Stimulated activated CD4-positive, alpha-beta T cell treated with anti-CD3 and anti-CD28 coated beads, Interleukin-2, amount 100 ng/mL, for 48 hours (primary cell): ENCODE measurements at regions not wholly inside any gene's neighbourhood (a gene's known extent, or its start where the extent isn't known, plus 50 kb on each side); places are given as distances from the start of the nearest gene placed in this dataset.

ENCODE experiments used
- DNase-seq, 2 donors: peaks; one replicate each; pipeline ENCODE4 v3.0.0-alpha.2; 2020

- no peak for DNase-seq
Measured at GRCh38 chr3:175913286-175913685, 1054.2 kb downstream of the NAALADL2 start.

DNA sequence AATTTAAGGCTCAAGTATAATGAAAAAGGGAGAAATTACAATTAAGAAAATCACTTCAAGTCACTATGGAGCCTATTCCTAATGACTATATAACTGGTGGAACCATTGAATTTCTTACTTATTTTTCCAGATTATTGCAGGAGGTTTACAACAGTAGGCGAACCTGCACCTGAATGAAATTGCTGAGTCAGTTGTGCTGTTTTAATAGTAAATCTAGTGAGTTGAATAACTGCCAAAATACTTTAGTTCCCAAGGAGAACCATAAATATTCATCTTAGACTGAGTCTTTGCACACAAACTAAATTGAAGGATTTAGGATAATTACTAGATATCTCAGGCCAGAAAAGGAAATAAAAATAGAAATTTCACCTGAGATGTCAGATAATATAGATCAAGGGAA lies 1052.8 kb downstream of the NAALADL2 start:
- DNase-seq: no peak

GRCh38 chr3:175902226-175902625 lies 1043.1 kb downstream of the NAALADL2 start:
- DNase-seq: no peak

DNA sequence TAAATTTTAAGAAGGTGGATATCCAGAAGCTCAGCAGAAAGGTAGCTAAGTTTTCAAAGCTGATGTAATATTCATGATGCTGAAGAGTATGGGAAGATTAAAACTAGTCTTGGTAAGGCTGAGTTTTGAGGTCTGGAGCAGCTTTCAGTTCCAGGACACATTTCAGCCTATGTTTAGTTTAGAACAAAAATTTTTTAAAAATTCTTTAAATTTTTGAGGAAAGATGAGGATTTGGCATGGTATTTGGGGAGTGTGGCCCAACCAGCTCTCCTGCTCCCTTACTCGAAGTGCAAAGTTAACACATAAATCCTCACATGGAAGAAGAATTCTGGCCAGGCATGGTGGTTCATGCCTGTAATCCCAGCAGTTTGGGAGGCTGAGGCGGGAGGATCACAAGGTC lies 1039.1 kb downstream of the NAALADL2 start:
- no peak for DNase-seq

DNA sequence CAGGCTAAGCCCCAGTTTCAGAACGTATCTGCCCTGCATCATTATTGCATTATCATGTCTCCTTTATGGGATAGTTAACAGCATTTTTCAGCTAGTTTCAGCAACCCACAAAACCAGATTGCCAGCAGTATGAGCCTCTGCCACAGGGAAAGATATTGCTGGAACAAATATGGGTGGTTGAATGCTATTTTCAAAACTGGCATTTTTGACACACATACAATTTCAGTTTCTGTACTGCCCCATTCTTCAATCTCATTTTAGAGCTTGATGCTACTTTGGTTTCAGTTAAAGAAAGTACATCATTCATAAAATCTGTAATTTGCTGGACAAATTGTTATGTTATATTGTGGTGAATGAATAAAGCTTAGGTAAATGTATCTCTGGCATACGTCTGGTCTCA lies 1037.5 kb downstream of the NAALADL2 start:
- no peak for DNase-seq

DNA sequence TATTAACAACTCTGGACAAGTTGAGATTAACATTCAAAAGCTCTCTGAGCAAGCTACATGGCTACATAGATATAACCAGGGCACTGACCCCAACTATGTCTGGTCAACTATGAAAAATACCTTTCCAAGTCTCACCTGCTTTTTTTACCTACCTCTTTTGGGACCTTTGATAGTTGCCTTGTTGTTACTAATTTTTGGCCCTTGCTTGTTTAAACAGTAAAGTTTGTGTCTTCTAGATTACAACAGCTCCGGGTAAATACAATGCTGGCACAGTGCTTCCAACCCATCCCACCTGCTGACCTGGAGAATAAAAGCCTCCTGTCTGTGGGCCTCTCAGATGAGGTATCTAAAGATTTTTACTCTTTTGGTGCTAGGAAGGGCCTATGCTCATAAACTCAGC lies 1036.6 kb downstream of the NAALADL2 start:
- DNase-seq: no peak

DNA sequence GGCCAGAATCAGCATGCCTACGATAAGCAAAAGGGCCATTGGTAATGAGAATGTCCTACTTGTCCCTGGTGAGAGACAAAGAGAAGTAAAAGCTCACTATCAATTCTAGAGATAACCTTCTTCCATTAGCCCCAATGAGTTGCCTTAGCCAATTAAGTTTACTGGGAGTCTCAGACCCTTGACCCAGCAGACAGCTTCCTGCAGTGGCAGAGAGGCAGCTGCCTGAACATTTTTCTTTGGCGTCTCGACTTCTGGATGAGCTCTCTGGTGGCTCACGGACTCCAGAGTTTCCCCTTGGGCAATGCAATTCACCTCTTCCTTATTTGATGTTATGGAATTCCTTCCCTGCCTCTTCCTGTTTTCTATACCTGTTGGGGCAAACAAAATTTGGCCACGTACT lies 1034.4 kb downstream of the NAALADL2 start:
- DNase-seq: no peak

- no peak for DNase-seq
Measured at GRCh38 chr3:175890066-175890465, 1030.9 kb downstream of the NAALADL2 start.

GRCh38 chr3:175885231-175885766 lies 1026.2 kb downstream of the NAALADL2 start:
- no peak for DNase-seq

- DNase-seq: no peak
Measured at GRCh38 chr3:175879417-175879816, 1020.3 kb downstream of the NAALADL2 start.

- no peak for DNase-seq
Measured at GRCh38 chr3:175869404-175869803, 1010.3 kb downstream of the NAALADL2 start.

- no peak for DNase-seq
Measured at GRCh38 chr3:175868626-175869025, 1009.5 kb downstream of the NAALADL2 start.

DNA sequence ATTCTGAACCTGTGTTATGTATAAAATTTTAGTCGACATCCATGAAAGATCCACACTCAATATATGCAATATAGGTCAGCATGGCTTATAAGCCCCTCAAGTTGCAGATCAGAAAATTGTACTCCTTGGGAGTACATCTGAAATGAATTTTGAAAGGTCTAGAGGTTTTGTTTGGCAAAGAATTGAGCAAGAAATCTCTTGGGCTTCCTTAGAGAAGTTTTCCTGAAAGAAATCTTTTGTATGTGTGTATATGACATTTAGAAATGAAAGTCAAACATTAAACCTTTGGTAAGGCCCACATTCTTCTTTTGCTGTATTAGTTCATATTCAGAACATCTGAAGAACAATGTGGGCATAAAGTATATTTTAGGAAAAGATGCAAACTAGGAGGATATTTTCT lies 1006.6 kb downstream of the NAALADL2 start:
- DNase-seq: no peak

DNA sequence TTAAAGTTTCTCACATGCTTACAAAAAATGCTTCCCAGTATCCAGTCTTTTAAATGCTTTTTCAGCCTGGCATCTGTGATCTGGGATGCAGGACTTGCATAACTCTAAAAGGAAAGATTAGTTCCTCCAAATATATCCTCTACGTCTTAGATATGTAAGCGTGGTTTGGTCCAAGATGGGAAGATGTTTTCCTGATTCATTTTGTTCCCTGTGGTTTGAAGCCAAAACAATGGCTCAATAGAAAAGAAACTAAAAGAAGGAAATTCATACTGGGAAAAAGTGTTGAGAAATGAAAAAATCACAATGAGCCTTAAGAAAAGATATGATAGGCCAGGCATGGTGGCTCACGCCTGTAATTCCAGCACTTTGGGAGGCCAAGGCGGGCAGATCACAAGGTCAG lies 1002.8 kb downstream of the NAALADL2 start:
- DNase-seq: no peak
